ENCODE measurements at regions not wholly inside any gene's neighbourhood (a gene's known extent, or its start where the extent isn't known, plus 50 kb on each side); places are given as distances from the start of the nearest gene placed in this dataset.

GRCh38 chr21:19286876-19287275, 883.3 kb upstream of the TMPRSS15 start:
- no peak for TF ChIP-seq POLR2A (IDR thresholded peaks at IDR 0.05; ENCODE audit: low read length)
- TF ChIP-seq GATA1 (IDR thresholded peaks at IDR 0.05; ENCODE audit: low read depth, low read length) = no peak
- no peak for DNase-seq

- no peak for DNase-seq
- TF ChIP-seq POLR2A (IDR thresholded peaks at IDR 0.05; ENCODE audit: low read length) = no peak
- no peak for TF ChIP-seq GATA1 (IDR thresholded peaks at IDR 0.05; ENCODE audit: low read depth, low read length)
Observed at GRCh38 chr21:19290328-19290727, 886.7 kb upstream of the TMPRSS15 start.

- no peak for TF ChIP-seq GATA1 (IDR thresholded peaks at IDR 0.05; ENCODE audit: low read depth, low read length)
- no peak for DNase-seq
Observed at GRCh38 chr21:19320291-19320690, 916.7 kb upstream of the TMPRSS15 start.

GRCh38 chr21:19321688-19322087, 918.1 kb upstream of the TMPRSS15 start:
- TF ChIP-seq POLR2A (IDR thresholded peaks at IDR 0.05; ENCODE audit: low read length) (no peak), GATA1 (IDR thresholded peaks at IDR 0.05; ENCODE audit: low read depth, low read length) (no peak)

GRCh38 chr21:19322360-19322759, 918.8 kb upstream of the TMPRSS15 start:
- peak; percentile 12 to 32 for DNase-seq

More at GRCh38 chr21:19321688-19322087, 918.1 kb upstream of the TMPRSS15 start:
- DNase-seq = no peak

GRCh38 chr21:19326531-19327319, 923.1 kb upstream of the TMPRSS15 start:
- no peak for TF ChIP-seq POLR2A (IDR thresholded peaks at IDR 0.05; ENCODE audit: low read length)
- TF ChIP-seq GATA1 (IDR thresholded peaks at IDR 0.05; ENCODE audit: low read depth, low read length) = no peak
- DNase-seq = no peak

More at GRCh38 chr21:19322360-19322759, 918.8 kb upstream of the TMPRSS15 start:
- TF ChIP-seq GATA1 (IDR thresholded peaks at IDR 0.05; ENCODE audit: low read depth, low read length) (no peak), POLR2A (IDR thresholded peaks at IDR 0.05; ENCODE audit: low read length) (no peak)

- DNase-seq = no peak
- TF ChIP-seq GATA1 (IDR thresholded peaks at IDR 0.05; ENCODE audit: low read depth, low read length) (no peak), POLR2A (IDR thresholded peaks at IDR 0.05; ENCODE audit: low read length) (no peak)
Observed at GRCh38 chr21:19328954-19329353, 925.4 kb upstream of the TMPRSS15 start.

GRCh38 chr21:19340303-19340702, 936.7 kb upstream of the TMPRSS15 start:
- DNase-seq = no peak
- TF ChIP-seq GATA1 (IDR thresholded peaks at IDR 0.05; ENCODE audit: low read depth, low read length) = no peak
- no peak for TF ChIP-seq POLR2A (IDR thresholded peaks at IDR 0.05; ENCODE audit: low read length)

- no peak for DNase-seq
Observed at GRCh38 chr21:19340954-19341353, 937.4 kb upstream of the TMPRSS15 start.

GRCh38 chr21:19343711-19344110, 940.1 kb upstream of the TMPRSS15 start:
- no peak for DNase-seq
- no peak for TF ChIP-seq GATA1 (IDR thresholded peaks at IDR 0.05; ENCODE audit: low read depth, low read length)
- no peak for TF ChIP-seq POLR2A (IDR thresholded peaks at IDR 0.05; ENCODE audit: low read length)

More at GRCh38 chr21:19340954-19341353, 937.4 kb upstream of the TMPRSS15 start:
- TF ChIP-seq POLR2A (IDR thresholded peaks at IDR 0.05; ENCODE audit: low read length) (no peak), GATA1 (IDR thresholded peaks at IDR 0.05; ENCODE audit: low read depth, low read length) (no peak)

GRCh38 chr21:19350286-19350685, 946.7 kb upstream of the TMPRSS15 start:
- DNase-seq = no peak
- TF ChIP-seq GATA1 (IDR thresholded peaks at IDR 0.05; ENCODE audit: low read depth, low read length) (no peak), POLR2A (IDR thresholded peaks at IDR 0.05; ENCODE audit: low read length) (no peak)

- TF ChIP-seq GATA1 (IDR thresholded peaks at IDR 0.05; ENCODE audit: low read depth, low read length) (no peak), POLR2A (IDR thresholded peaks at IDR 0.05; ENCODE audit: low read length) (no peak)
- DNase-seq = peak in 1 of 2 experiments; percentile 0
Observed at GRCh38 chr21:19353256-19353655, 949.7 kb upstream of the TMPRSS15 start.

- DNase-seq = no peak
- TF ChIP-seq GATA1 (IDR thresholded peaks at IDR 0.05; ENCODE audit: low read depth, low read length) = no peak
- no peak for TF ChIP-seq POLR2A (IDR thresholded peaks at IDR 0.05; ENCODE audit: low read length)
Observed at GRCh38 chr21:19368944-19369343, 965.4 kb upstream of the TMPRSS15 start.

- no peak for DNase-seq
- TF ChIP-seq GATA1 (IDR thresholded peaks at IDR 0.05; ENCODE audit: low read depth, low read length) = no peak
- no peak for TF ChIP-seq POLR2A (IDR thresholded peaks at IDR 0.05; ENCODE audit: low read length)
Observed at GRCh38 chr21:19392390-19392789, 988.8 kb upstream of the TMPRSS15 start.

GRCh38 chr21:19400223-19400770, 996.7 kb upstream of the TMPRSS15 start:
- DNase-seq = no peak
- TF ChIP-seq POLR2A (IDR thresholded peaks at IDR 0.05; ENCODE audit: low read length) = no peak
- TF ChIP-seq GATA1 (IDR thresholded peaks at IDR 0.05; ENCODE audit: low read depth, low read length) = no peak
